Esophagus muscularis mucosa (tissue), 4 donors: ENCODE measurements at regions not wholly inside any gene's neighbourhood (a gene's known extent, or its start where the extent isn't known, plus 50 kb on each side); places are given as distances from the start of the nearest gene placed in this dataset.

Experiments used
- CTCF ChIP-seq, 3 experiments: fragments of 200-600 bp in 2 of 3; fragments of 450-650 bp in 1 of 3; sonication (generic) in 2 of 3; IDR thresholded peaks; one replicate each; pipeline ENCODE4 v1.5.1; 2017 to 2019; ENCODE audit warnings: antibody characterized with exemption in 3 of 3, mild to moderate bottlenecking in 2 of 3, moderate library complexity in 1 of 3
- EP300 ChIP-seq: sonication (generic); formaldehyde crosslinking; IDR thresholded peaks from one replicate; pipeline ENCODE4 v1.6.1; 2017; ENCODE audit warnings: antibody characterized with exemption
- POLR2A ChIP-seq: fragments of 450-650 bp; IDR thresholded peaks from one replicate; pipeline ENCODE4 v1.6.1; 2017; ENCODE audit warnings: antibody characterized with exemption, moderate library complexity, mild to moderate bottlenecking, low read depth
- POLR2AphosphoS5 ChIP-seq, 2 donors: sonication (generic); formaldehyde crosslinking; IDR thresholded peaks; one replicate each; pipeline ENCODE4 v1.6.1; 2017; ENCODE audit warnings: antibody characterized with exemption in 2 of 2

GRCh38 chr11:44383246-44383645, 73.3 kb upstream of the ALX4 start:
- TF ChIP-seq CTCF (IDR thresholded peaks at IDR 0.05) (no peak), POLR2AphosphoS5 (IDR thresholded peaks at IDR 0.05) (no peak), EP300 (no peak), POLR2A (no peak)
